SK-N-SH treated with all-trans-retinoic acid at 6 μM for 48 hours (cell line): ENCODE measurements at regions not wholly inside any gene's neighbourhood (a gene's known extent, or its start where the extent isn't known, plus 50 kb on each side); places are given as distances from the start of the nearest gene placed in this dataset.

Experiments
- ATAC-seq: fragments of 200-7000 bp; cut with Tn5 transposase; 3 replicates; pipeline ENCODE4 v1.9.1; 2020; ENCODE audit warnings: mild to moderate bottlenecking, moderate library complexity
- ARNTL ChIP-seq: fragments of 450-650 bp; formaldehyde crosslinking; IDR thresholded peaks from 2 replicates; pipeline ENCODE4 v1.5.0; 2020; ENCODE audit warnings: low read depth, mild to moderate bottlenecking, moderate library complexity, borderline replicate concordance
- BACH2 ChIP-seq: fragments of 250-450 bp; sonication (Bioruptor Pico); IDR thresholded peaks from 2 replicates; pipeline ENCODE4 v1.9.0; 2021; ENCODE audit warnings: mild to moderate bottlenecking, borderline replicate concordance
- CSDC2 ChIP-seq: fragments of 250-450 bp; sonication (Bioruptor Pico); IDR thresholded peaks from 2 replicates; pipeline ENCODE4 v1.5.0; 2020; ENCODE audit warnings: mild to moderate bottlenecking, moderate library complexity
- ESRRG ChIP-seq: fragments of 250-450 bp; sonication (Bioruptor Pico); IDR thresholded peaks from 2 replicates; pipeline ENCODE4 v1.6.1; 2021; ENCODE audit warnings: mild to moderate bottlenecking
- GLIS3 ChIP-seq: fragments of 250-450 bp; sonication (Bioruptor Pico); IDR thresholded peaks from 2 replicates; pipeline ENCODE4 v1.5.0; 2020; ENCODE audit warnings: mild to moderate bottlenecking, moderate library complexity
- ISL1 ChIP-seq: fragments of 250-450 bp; sonication (Bioruptor Pico); IDR thresholded peaks from 2 replicates; pipeline ENCODE4 v2.1.2; 2022; ENCODE audit warnings: mild to moderate bottlenecking, moderate library complexity
- OSR1 ChIP-seq: fragments of 250-450 bp; sonication (Bioruptor Pico); IDR thresholded peaks from 2 replicates; pipeline ENCODE4 v1.8.0; 2022; ENCODE audit warnings: moderate library complexity, mild to moderate bottlenecking, inconsistent platforms
- PPARA ChIP-seq: fragments of 250-450 bp; sonication (Bioruptor Pico); IDR thresholded peaks from 2 replicates; pipeline ENCODE4 v1.5.0; 2020; ENCODE audit warnings: mild to moderate bottlenecking, borderline replicate concordance
- RARB ChIP-seq: fragments of 250-450 bp; sonication (Bioruptor Pico); IDR thresholded peaks from 2 replicates; pipeline ENCODE4 v1.8.0; 2021; ENCODE audit warnings: mild to moderate bottlenecking, moderate library complexity
- SNAI2 ChIP-seq: fragments of 250-450 bp; sonication (Bioruptor Pico); IDR thresholded peaks from 2 replicates; pipeline ENCODE4 v1.5.0; 2020; ENCODE audit warnings: mild to moderate bottlenecking, moderate library complexity
- TCF4 ChIP-seq: fragments of 250-450 bp; sonication (Bioruptor Pico); IDR thresholded peaks from 2 replicates; pipeline ENCODE4 v1.8.0; 2021; ENCODE audit warnings: mild to moderate bottlenecking, moderate library complexity, borderline replicate concordance
- TOX ChIP-seq: fragments of 250-450 bp; sonication (Bioruptor Pico); IDR thresholded peaks from 2 replicates; pipeline ENCODE4 v1.8.0; 2021; ENCODE audit warnings: mild to moderate bottlenecking, moderate library complexity, borderline replicate concordance
- ZC3H10 ChIP-seq: fragments of 250-450 bp; sonication (Bioruptor Pico); IDR thresholded peaks from 2 replicates; pipeline ENCODE4 v1.5.1; 2021; ENCODE audit warnings: mild to moderate bottlenecking, moderate library complexity
- ZFP3 ChIP-seq: fragments of 250-450 bp; sonication (Bioruptor Pico); IDR thresholded peaks from 2 replicates; pipeline ENCODE4 v1.5.0; 2020; ENCODE audit warnings: mild to moderate bottlenecking, moderate library complexity
- ZFP30 ChIP-seq: fragments of 450-650 bp; formaldehyde crosslinking; IDR thresholded peaks from 2 replicates; pipeline ENCODE4 v1.5.0; 2022; ENCODE audit warnings: mild to moderate bottlenecking, moderate library complexity
- ZNF565 ChIP-seq: fragments of 450-650 bp; formaldehyde crosslinking; conservative IDR thresholded peaks from 2 replicates; pipeline ENCODE4 v1.5.0; 2020; ENCODE audit warnings: low read depth, mild to moderate bottlenecking, moderate library complexity
- ZNF70 ChIP-seq: fragments of 450-650 bp; formaldehyde crosslinking; IDR thresholded peaks from 2 replicates; pipeline ENCODE4 v1.5.0; 2020; ENCODE audit warnings: mild to moderate bottlenecking, moderate library complexity
- ZNF8 ChIP-seq: fragments of 450-650 bp; formaldehyde crosslinking; IDR thresholded peaks from 2 replicates; pipeline ENCODE4 v1.5.0; 2020; ENCODE audit warnings: mild to moderate bottlenecking, moderate library complexity
- TF ChIP-seq, protein P1 (sequence below): fragments of 250-450 bp; sonication (Bioruptor Pico); IDR thresholded peaks from 2 replicates; pipeline ENCODE4 v1.8.0; 2020; ENCODE audit warnings: mild to moderate bottlenecking, moderate library complexity, borderline replicate concordance
- TF ChIP-seq, protein P2 (sequence below): fragments of 250-450 bp; sonication (Bioruptor Pico); IDR thresholded peaks from 2 replicates; pipeline ENCODE4 v1.5.0; 2020; ENCODE audit warnings: mild to moderate bottlenecking, moderate library complexity
- TF ChIP-seq, protein P3 (sequence below): fragments of 250-450 bp; sonication (Bioruptor Pico); IDR thresholded peaks from 2 replicates; pipeline ENCODE4 v1.8.0; 2021; ENCODE audit warnings: low read depth, mild to moderate bottlenecking, moderate library complexity, borderline replicate concordance
- TF ChIP-seq, protein P4 (sequence below): fragments of 250-450 bp; sonication (Bioruptor Pico); IDR thresholded peaks from 2 replicates; pipeline ENCODE4 v1.5.1; 2021; ENCODE audit warnings: mild to moderate bottlenecking, moderate library complexity

DNA sequence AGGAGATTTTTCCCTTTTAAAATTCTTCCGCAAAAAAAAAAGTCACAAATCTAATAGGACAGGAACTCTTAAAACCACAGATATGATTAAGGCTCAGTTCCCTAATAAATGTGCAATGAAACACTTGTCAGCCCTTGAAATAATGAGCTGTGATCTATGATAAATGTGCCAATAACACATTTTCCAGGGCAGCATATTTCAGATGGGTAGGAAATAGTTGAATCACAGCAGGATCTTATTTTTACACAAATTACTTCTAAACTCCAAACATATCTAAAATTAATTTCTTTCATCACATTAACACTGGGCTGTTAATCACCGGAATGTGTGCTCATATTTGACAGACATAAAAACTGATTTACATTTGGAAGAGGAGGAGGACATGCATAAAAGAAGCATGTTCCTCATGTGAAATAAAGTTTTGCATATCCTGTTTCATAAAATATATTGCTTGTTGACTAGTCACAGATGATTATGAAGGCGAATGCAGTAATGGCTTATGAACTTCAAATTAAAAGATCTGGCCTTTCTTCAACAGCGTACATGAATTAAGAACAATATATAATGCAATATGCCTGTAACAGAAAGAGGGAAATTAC, 281.4 kb downstream of the PAX3 start:
- TF ChIP-seq, protein P1, sequence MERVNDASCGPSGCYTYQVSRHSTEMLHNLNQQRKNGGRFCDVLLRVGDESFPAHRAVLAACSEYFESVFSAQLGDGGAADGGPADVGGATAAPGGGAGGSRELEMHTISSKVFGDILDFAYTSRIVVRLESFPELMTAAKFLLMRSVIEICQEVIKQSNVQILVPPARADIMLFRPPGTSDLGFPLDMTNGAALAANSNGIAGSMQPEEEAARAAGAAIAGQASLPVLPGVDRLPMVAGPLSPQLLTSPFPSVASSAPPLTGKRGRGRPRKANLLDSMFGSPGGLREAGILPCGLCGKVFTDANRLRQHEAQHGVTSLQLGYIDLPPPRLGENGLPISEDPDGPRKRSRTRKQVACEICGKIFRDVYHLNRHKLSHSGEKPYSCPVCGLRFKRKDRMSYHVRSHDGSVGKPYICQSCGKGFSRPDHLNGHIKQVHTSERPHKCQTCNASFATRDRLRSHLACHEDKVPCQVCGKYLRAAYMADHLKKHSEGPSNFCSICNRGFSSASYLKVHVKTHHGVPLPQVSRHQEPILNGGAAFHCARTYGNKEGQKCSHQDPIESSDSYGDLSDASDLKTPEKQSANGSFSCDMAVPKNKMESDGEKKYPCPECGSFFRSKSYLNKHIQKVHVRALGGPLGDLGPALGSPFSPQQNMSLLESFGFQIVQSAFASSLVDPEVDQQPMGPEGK (CRISPR knock-in tag) = no peak
- no peak for TF ChIP-seq SNAI2 (CRISPR knock-in tag)
- no peak for TF ChIP-seq RARB
- TF ChIP-seq ZC3H10 (CRISPR knock-in tag) = no peak
- ATAC-seq = no peak

DNA sequence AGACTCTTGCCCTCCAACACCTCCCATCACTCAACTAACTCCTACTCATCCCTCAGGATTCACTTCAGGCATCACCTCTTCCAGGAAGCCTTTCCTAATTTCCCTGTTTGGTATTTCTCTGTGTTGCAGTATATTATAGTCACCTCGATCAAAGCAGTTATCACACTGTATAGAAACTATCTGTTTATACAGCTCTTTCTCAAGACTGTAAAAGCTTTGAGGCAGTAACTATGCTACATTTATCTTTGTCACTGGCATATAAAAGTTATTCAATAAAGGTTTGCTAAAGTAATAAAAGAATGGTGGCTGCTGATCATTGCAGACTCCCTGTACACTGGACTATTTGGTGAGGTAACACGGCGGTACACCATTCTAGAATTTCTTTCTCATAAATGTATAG, 284.9 kb downstream of the PAX3 start:
- no peak for ATAC-seq
- TF ChIP-seq TOX (CRISPR knock-in tag) = no peak
- TF ChIP-seq RARB = no peak
- TF ChIP-seq PPARA (CRISPR knock-in tag) = no peak
- TF ChIP-seq ZFP3 (CRISPR knock-in tag) = no peak
- TF ChIP-seq, protein P2, sequence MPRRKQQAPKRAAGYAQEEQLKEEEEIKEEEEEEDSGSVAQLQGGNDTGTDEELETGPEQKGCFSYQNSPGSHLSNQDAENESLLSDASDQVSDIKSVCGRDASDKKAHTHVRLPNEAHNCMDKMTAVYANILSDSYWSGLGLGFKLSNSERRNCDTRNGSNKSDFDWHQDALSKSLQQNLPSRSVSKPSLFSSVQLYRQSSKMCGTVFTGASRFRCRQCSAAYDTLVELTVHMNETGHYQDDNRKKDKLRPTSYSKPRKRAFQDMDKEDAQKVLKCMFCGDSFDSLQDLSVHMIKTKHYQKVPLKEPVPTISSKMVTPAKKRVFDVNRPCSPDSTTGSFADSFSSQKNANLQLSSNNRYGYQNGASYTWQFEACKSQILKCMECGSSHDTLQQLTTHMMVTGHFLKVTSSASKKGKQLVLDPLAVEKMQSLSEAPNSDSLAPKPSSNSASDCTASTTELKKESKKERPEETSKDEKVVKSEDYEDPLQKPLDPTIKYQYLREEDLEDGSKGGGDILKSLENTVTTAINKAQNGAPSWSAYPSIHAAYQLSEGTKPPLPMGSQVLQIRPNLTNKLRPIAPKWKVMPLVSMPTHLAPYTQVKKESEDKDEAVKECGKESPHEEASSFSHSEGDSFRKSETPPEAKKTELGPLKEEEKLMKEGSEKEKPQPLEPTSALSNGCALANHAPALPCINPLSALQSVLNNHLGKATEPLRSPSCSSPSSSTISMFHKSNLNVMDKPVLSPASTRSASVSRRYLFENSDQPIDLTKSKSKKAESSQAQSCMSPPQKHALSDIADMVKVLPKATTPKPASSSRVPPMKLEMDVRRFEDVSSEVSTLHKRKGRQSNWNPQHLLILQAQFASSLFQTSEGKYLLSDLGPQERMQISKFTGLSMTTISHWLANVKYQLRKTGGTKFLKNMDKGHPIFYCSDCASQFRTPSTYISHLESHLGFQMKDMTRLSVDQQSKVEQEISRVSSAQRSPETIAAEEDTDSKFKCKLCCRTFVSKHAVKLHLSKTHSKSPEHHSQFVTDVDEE (CRISPR knock-in tag) = no peak
- TF ChIP-seq ZC3H10 (CRISPR knock-in tag) = no peak
- TF ChIP-seq ZNF70 = no peak
- no peak for TF ChIP-seq ZFP30 (CRISPR knock-in tag)
- no peak for TF ChIP-seq GLIS3
- TF ChIP-seq TCF4 = no peak
- no peak for TF ChIP-seq BACH2 (CRISPR knock-in tag)
- no peak for TF ChIP-seq ISL1 (CRISPR knock-in tag)
- no peak for TF ChIP-seq ZNF8 (CRISPR knock-in tag)
- no peak for TF ChIP-seq ESRRG (CRISPR knock-in tag)
- no peak for TF ChIP-seq OSR1 (CRISPR knock-in tag)
- TF ChIP-seq, protein P3, sequence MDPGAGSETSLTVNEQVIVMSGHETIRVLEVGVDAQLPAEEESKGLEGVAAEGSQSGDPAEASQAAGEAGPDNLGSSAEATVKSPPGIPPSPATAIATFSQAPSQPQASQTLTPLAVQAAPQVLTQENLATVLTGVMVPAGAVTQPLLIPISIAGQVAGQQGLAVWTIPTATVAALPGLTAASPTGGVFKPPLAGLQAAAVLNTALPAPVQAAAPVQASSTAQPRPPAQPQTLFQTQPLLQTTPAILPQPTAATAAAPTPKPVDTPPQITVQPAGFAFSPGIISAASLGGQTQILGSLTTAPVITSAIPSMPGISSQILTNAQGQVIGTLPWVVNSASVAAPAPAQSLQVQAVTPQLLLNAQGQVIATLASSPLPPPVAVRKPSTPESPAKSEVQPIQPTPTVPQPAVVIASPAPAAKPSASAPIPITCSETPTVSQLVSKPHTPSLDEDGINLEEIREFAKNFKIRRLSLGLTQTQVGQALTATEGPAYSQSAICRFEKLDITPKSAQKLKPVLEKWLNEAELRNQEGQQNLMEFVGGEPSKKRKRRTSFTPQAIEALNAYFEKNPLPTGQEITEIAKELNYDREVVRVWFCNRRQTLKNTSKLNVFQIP (CRISPR knock-in tag) = no peak
- TF ChIP-seq, protein P4, sequence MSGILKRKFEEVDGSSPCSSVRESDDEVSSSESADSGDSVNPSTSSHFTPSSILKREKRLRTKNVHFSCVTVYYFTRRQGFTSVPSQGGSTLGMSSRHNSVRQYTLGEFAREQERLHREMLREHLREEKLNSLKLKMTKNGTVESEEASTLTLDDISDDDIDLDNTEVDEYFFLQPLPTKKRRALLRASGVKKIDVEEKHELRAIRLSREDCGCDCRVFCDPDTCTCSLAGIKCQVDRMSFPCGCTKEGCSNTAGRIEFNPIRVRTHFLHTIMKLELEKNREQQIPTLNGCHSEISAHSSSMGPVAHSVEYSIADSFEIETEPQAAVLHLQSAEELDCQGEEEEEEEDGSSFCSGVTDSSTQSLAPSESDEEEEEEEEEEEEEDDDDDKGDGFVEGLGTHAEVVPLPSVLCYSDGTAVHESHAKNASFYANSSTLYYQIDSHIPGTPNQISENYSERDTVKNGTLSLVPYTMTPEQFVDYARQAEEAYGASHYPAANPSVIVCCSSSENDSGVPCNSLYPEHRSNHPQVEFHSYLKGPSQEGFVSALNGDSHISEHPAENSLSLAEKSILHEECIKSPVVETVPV (CRISPR knock-in tag) = no peak
- no peak for TF ChIP-seq ZNF565 (CRISPR knock-in tag)
- TF ChIP-seq SNAI2 (CRISPR knock-in tag) = no peak
- TF ChIP-seq CSDC2 = no peak

DNA sequence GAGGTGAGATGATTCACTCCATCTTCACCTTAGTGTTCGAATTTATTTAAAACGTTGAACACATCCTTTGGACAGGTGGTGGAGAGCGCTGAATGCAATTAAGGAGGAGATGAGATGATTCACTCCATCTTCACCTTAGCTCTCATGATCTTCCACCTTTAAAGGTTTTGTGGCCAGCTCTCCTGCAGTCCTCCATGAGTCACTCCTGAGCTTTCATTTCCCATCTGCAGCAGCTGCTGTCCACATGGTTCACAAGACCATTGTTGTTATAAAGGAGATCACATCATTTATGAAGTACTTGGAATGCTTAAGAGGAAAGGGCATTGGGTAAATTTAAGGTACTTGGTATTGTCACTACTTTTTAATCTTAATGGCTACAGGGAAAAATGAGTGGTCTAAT, 298.5 kb downstream of the PAX3 start:
- no peak for ATAC-seq
- TF ChIP-seq ISL1 (CRISPR knock-in tag) (no peak), ARNTL (CRISPR knock-in tag) (no peak), ZNF70 (no peak), SNAI2 (CRISPR knock-in tag) (no peak), ZNF565 (CRISPR knock-in tag) (no peak), CSDC2 (no peak), ZC3H10 (CRISPR knock-in tag) (no peak), BACH2 (CRISPR knock-in tag) (no peak), ZFP30 (CRISPR knock-in tag) (no peak)
- TF ChIP-seq, protein P3 (CRISPR knock-in tag) = no peak
- TF ChIP-seq, protein P4 (CRISPR knock-in tag) = no peak
